GM21526 (cell line): ENCODE measurements at regions not wholly inside any gene's neighbourhood (a gene's known extent, or its start where the extent isn't known, plus 50 kb on each side); places are given as distances from the start of the nearest gene placed in this dataset.

Experiments used
- ATAC-seq: cut with Tn5 transposase; IDR thresholded peaks from one replicate; pipeline ENCODE4 v1.9.1; 2021; ENCODE audit warnings: moderate library complexity; ENCODE audit not compliant: unreplicated experiment, low FRiP score

GRCh38 chr2:220956429-220956828 is 615.7 kb downstream of the EPHA4 start:
- no peak for ATAC-seq

GRCh38 chr2:220959391-220959802 is 612.7 kb downstream of the EPHA4 start:
- ATAC-seq = no peak

GRCh38 chr2:220961143-220961860 is 610.8 kb downstream of the EPHA4 start:
- no peak for ATAC-seq

- ATAC-seq = no peak
These were observed 609.5 kb downstream of the EPHA4 start for GRCh38 chr2:220962556-220962955.

- ATAC-seq = no peak
These were observed 609.0 kb downstream of the EPHA4 start for GRCh38 chr2:220963076-220963475.

- ATAC-seq = no peak
These were observed 608.2 kb downstream of the EPHA4 start for GRCh38 chr2:220963930-220964329.

- no peak for ATAC-seq
These were observed 605.5 kb downstream of the EPHA4 start for GRCh38 chr2:220966636-220967035.

- no peak for ATAC-seq
These were observed 602.8 kb downstream of the EPHA4 start for GRCh38 chr2:220969348-220969747.

- no peak for ATAC-seq
These were observed 591.0 kb downstream of the EPHA4 start for GRCh38 chr2:220980966-220981675.

- no peak for ATAC-seq
These were observed 590.2 kb downstream of the EPHA4 start for GRCh38 chr2:220981926-220982325.

GRCh38 chr2:220985561-220985960 is 586.5 kb downstream of the EPHA4 start:
- ATAC-seq = no peak

GRCh38 chr2:220987839-220988238 is 584.3 kb downstream of the EPHA4 start:
- ATAC-seq = no peak

GRCh38 chr2:220991972-220992371 is 580.1 kb downstream of the EPHA4 start:
- ATAC-seq = no peak

- ATAC-seq = no peak
These were observed 577.3 kb downstream of the EPHA4 start for GRCh38 chr2:220994846-220995245.

GRCh38 chr2:220995581-220995980 is 576.5 kb downstream of the EPHA4 start:
- ATAC-seq = no peak

- no peak for ATAC-seq
These were observed 573.9 kb downstream of the EPHA4 start for GRCh38 chr2:220998156-220998555.

- ATAC-seq = no peak
These were observed 572.7 kb downstream of the EPHA4 start for GRCh38 chr2:220999356-220999755.

GRCh38 chr2:221001381-221001801 is 570.7 kb downstream of the EPHA4 start:
- ATAC-seq = no peak

- ATAC-seq = no peak
These were observed 569.9 kb downstream of the EPHA4 start for GRCh38 chr2:221002101-221002685.

- no peak for ATAC-seq
These were observed 566.8 kb downstream of the EPHA4 start for GRCh38 chr2:221005338-221005737.

GRCh38 chr2:221006084-221006483 is 566.0 kb downstream of the EPHA4 start:
- ATAC-seq = no peak

GRCh38 chr2:221016551-221016950 is 555.6 kb downstream of the EPHA4 start:
- no peak for ATAC-seq
